NB4 (cell line): ENCODE measurements at regions not wholly inside any gene's neighbourhood (a gene's known extent, or its start where the extent isn't known, plus 50 kb on each side); places are given as distances from the start of the nearest gene placed in this dataset.

Source experiments
- CTCF ChIP-seq: IDR thresholded peaks from one replicate; pipeline ENCODE4 v1.5.1; 2012; ENCODE audit warnings: low read depth, low read length
- POLR2A ChIP-seq: IDR thresholded peaks from 2 replicates; pipeline ENCODE4 v1.6.1; 2011; ENCODE audit warnings: mild to moderate bottlenecking; ENCODE audit not compliant: insufficient read length; ENCODE audit errors: extremely low read depth

GRCh38 chr20:52852714-52853113, 119.4 kb upstream of the TSHZ2 start:
- TF ChIP-seq CTCF (no peak), POLR2A (no peak)
